ENCODE measurements at regions not wholly inside any gene's neighbourhood (a gene's known extent, or its start where the extent isn't known, plus 50 kb on each side); places are given as distances from the start of the nearest gene placed in this dataset.

DNA sequence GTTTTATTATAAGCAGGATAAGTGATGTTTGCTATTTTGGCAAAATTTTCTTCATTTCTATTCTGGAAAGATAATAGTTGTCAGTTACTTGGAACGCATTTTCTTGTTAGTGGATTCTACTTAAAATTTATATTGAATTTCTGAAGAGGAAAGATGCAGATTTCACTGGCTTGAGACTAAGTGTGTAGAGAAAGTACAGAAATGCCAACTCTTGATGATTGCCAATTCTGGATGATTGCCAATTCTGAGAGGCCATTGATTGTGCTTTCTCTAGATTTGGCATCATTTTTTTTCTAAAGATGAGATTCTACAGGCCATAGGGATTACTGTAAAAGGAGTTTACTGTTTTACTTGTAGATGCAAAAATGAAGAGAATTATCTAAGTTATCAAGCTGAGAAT, 58.9 kb upstream of the CNTN3 start:
- FAIRE-seq, result no peak

DNA sequence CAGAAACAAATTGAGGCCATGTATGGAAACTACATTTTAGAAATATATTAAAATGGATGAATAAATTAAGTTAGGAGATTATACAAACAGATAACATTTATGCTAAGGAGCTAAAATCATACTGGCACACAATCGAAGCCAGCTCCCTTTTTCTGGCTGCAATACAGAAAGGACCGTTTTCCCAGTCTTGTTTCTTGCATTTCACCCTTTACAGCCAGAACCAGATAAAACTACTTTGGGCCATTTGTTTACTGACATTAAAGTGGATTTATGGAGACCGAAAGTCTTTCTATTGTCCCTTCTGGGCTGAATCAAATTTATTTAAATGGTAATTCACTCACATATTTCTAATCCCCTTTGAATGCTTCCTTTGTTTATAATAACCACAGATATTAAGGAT, 50.1 kb upstream of the CNTN3 start:
- no peak for FAIRE-seq
